Gastrocnemius medialis (tissue), 4 donors: ENCODE measurements at regions not wholly inside any gene's neighbourhood (a gene's known extent, or its start where the extent isn't known, plus 50 kb on each side); places are given as distances from the start of the nearest gene placed in this dataset.

Experiments used
- CTCF ChIP-seq, 5 experiments: fragments of 450-650 bp in 3 of 5; fragments of 200-600 bp in 2 of 5; sonication (generic) in 2 of 5; IDR thresholded peaks in 4 of 5; conservative IDR thresholded peaks in 1 of 5; 1 replicate in 4 of 5; 2 replicates in 1 of 5; pipeline ENCODE4 v1.5.1; 2016 to 2019; ENCODE audit warnings: antibody characterized with exemption in 5 of 5, mild to moderate bottlenecking in 3 of 5, moderate library complexity in 3 of 5
- POLR2A ChIP-seq, 2 donors: fragments of 450-650 bp; IDR thresholded peaks; one replicate each; pipeline ENCODE4 v1.6.1; 2017; ENCODE audit warnings: antibody characterized with exemption in 2 of 2, mild to moderate bottlenecking in 2 of 2, moderate library complexity in 2 of 2

GRCh38 chr10:30169342-30169741 lies 110.0 kb upstream of the JCAD start:
- TF ChIP-seq CTCF (IDR thresholded peaks at IDR 0.05 in 4 of 5, conservative IDR thresholded peaks at IDR 0.05 in 1 of 5), result no peak
- TF ChIP-seq POLR2A (IDR thresholded peaks at IDR 0.05), result no peak
